ENCODE measurements at regions not wholly inside any gene's neighbourhood (a gene's known extent, or its start where the extent isn't known, plus 50 kb on each side); places are given as distances from the start of the nearest gene placed in this dataset.
A peak's percentile ranks its signal among the peaks of the same experiment; 100 is the strongest.

- TF ChIP-seq GFI1B (tag by site-specific recombination; IDR thresholded peaks at IDR 0.05) = no peak
- no peak for TF ChIP-seq KLF10 (tag by site-specific recombination; IDR thresholded peaks at IDR 0.05)
- TF ChIP-seq ZNF624 (tag by site-specific recombination; IDR thresholded peaks at IDR 0.05) = no peak
- TF ChIP-seq ZNF776 (tag by site-specific recombination; IDR thresholded peaks at IDR 0.05; ENCODE audit: borderline replicate concordance) = no peak
- no peak for TF ChIP-seq ZBTB6 (tag by site-specific recombination; IDR thresholded peaks at IDR 0.05)
- no peak for TF ChIP-seq ZNF112 (tag by site-specific recombination; IDR thresholded peaks at IDR 0.05)
- no peak for TF ChIP-seq ZNF184 (tag by site-specific recombination; IDR thresholded peaks at IDR 0.05)
- TF ChIP-seq SCRT2 (tag by site-specific recombination; IDR thresholded peaks at IDR 0.05) = no peak
- no peak for TF ChIP-seq OVOL3 (tag by site-specific recombination; IDR thresholded peaks at IDR 0.05)
- TF ChIP-seq ZNF274 (IDR thresholded peaks at IDR 0.05; ENCODE audit: low read length) = no peak
- TF ChIP-seq ZNF274 (tag by site-specific recombination; IDR thresholded peaks at IDR 0.05; ENCODE audit: borderline replicate concordance) = no peak
- TF ChIP-seq ZNF830 (tag by site-specific recombination; IDR thresholded peaks at IDR 0.05; ENCODE audit: low read depth) = no peak
- TF ChIP-seq ZNF423 (tag by site-specific recombination; IDR thresholded peaks at IDR 0.05) = no peak
- TF ChIP-seq ZNF629 (tag by site-specific recombination; IDR thresholded peaks at IDR 0.05) = no peak
- no peak for TF ChIP-seq ZEB2 (tag by site-specific recombination; IDR thresholded peaks at IDR 0.05)
- no peak for TF ChIP-seq SCRT1 (tag by site-specific recombination; IDR thresholded peaks at IDR 0.05; ENCODE audit: borderline replicate concordance)
- no peak for TF ChIP-seq ZNF561 (tag by site-specific recombination; IDR thresholded peaks at IDR 0.05; ENCODE audit: borderline replicate concordance)
- TF ChIP-seq ZNF510 (tag by site-specific recombination; IDR thresholded peaks at IDR 0.05; ENCODE audit: insufficient replicate concordance) = no peak
- TF ChIP-seq ZNF585B (tag by site-specific recombination; IDR thresholded peaks at IDR 0.05) = no peak
- H3K27ac ChIP-seq (ENCODE audit: extremely low read depth, low read depth, low read length) = no peak overlapping the region
- H3K4me1 ChIP-seq (ENCODE audit: control insufficient read depth, insufficient read depth, low read length) = no peaks in the 10 kb centered on the region
- no peaks in the 10 kb centered on the region for H3K9me3 ChIP-seq (ENCODE audit: control insufficient read depth, insufficient read depth, low read depth, low read length)
- ChIA-PET CTCF (no interaction called here), POLR2A (no interaction called here)
- H3K4me3 ChIP-seq (ENCODE audit: low read depth, low read length) = no peak overlapping the region
- no peaks in the 10 kb centered on the region for H3K36me3 ChIP-seq (ENCODE audit: control insufficient read depth in 2 of 2, insufficient read depth in 1 of 2, low read length in 2 of 2)
Measured at GRCh38 chr13:30078059-30078458, 227.6 kb upstream of the UBL3 start.

- no peaks in the 10 kb centered on the region for H3K4me1 ChIP-seq (ENCODE audit: control insufficient read depth, insufficient read depth, low read length)
- no peak overlapping the region for H3K4me3 ChIP-seq (ENCODE audit: low read depth, low read length)
- TF ChIP-seq ZIC2 (tag by site-specific recombination; IDR thresholded peaks at IDR 0.05) (peak; percentile 57), ZNF426 (tag by site-specific recombination; IDR thresholded peaks at IDR 0.05) (no peak)
- POLR2A ChIA-PET = no interaction called here
- H3K27ac ChIP-seq (ENCODE audit: extremely low read depth, low read depth, low read length) = no peak overlapping the region
- CTCF ChIA-PET = no interaction called here
- H3K36me3 ChIP-seq (ENCODE audit: control insufficient read depth in 2 of 2, insufficient read depth in 1 of 2, low read length in 2 of 2) = no peaks in the 10 kb centered on the region
- no peaks in the 10 kb centered on the region for H3K9me3 ChIP-seq (ENCODE audit: control insufficient read depth, insufficient read depth, low read depth, low read length)
Measured at GRCh38 chr13:30077240-30077735, 226.9 kb upstream of the UBL3 start.

- ChIA-PET CTCF (no interaction called here), POLR2A (no interaction called here)
- no peak for TF ChIP-seq ZNF580 (tag by site-specific recombination; IDR thresholded peaks at IDR 0.05)
- TF ChIP-seq SCRT2 (tag by site-specific recombination; IDR thresholded peaks at IDR 0.05) = peak; percentile 71
- no peak for TF ChIP-seq ZNF18 (tag by site-specific recombination; IDR thresholded peaks at IDR 0.05)
- 0 out of 2 replicates have a peak, but pooled peaks have one; percentile 52 for TF ChIP-seq SCRT1 (tag by site-specific recombination; IDR thresholded peaks at IDR 0.05; ENCODE audit: borderline replicate concordance)
Measured at GRCh38 chr13:30074955-30075614, 224.7 kb upstream of the UBL3 start.

More at GRCh38 chr13:30074955-30075614, 224.7 kb upstream of the UBL3 start:
- H3K36me3 ChIP-seq (ENCODE audit: control insufficient read depth in 2 of 2, insufficient read depth in 1 of 2, low read length in 2 of 2) = no peaks in the 10 kb centered on the region
- no peak overlapping the region for H3K27ac ChIP-seq (ENCODE audit: extremely low read depth, low read depth, low read length)
- H3K4me1 ChIP-seq (ENCODE audit: control insufficient read depth, insufficient read depth, low read length) = no peaks in the 10 kb centered on the region
- H3K9me3 ChIP-seq (ENCODE audit: control insufficient read depth, insufficient read depth, low read depth, low read length) = no peaks in the 10 kb centered on the region
- H3K4me3 ChIP-seq (ENCODE audit: low read depth, low read length) = no peak overlapping the region
